HG02798 (cell line): ENCODE measurements at regions not wholly inside any gene's neighbourhood (a gene's known extent, or its start where the extent isn't known, plus 50 kb on each side); places are given as distances from the start of the nearest gene placed in this dataset.

ENCODE experiments used
- ATAC-seq: cut with Tn5 transposase; IDR thresholded peaks from one replicate; pipeline ENCODE4 v1.9.1; 2021; ENCODE audit warnings: mild to moderate bottlenecking; ENCODE audit not compliant: unreplicated experiment, poor library complexity

GRCh38 chr2:43109261-43109743, 117.1 kb downstream of the ZFP36L2 start:
- ATAC-seq = no peak

- no peak for ATAC-seq
These were observed 118.7 kb downstream of the ZFP36L2 start for GRCh38 chr2:43107679-43108078.

- ATAC-seq = no peak
These were observed 119.6 kb downstream of the ZFP36L2 start for GRCh38 chr2:43106559-43107527.

- ATAC-seq = peak; percentile 57
These were observed 120.5 kb downstream of the ZFP36L2 start for GRCh38 chr2:43105586-43106558.

- ATAC-seq = no peak
These were observed 121.6 kb downstream of the ZFP36L2 start for GRCh38 chr2:43104763-43105162.

- no peak for ATAC-seq
These were observed 122.3 kb downstream of the ZFP36L2 start for GRCh38 chr2:43104106-43104505.

- no peak for ATAC-seq
These were observed 123.4 kb downstream of the ZFP36L2 start for GRCh38 chr2:43103093-43103404.

GRCh38 chr2:43102366-43103092, 123.9 kb downstream of the ZFP36L2 start:
- no peak for ATAC-seq

- ATAC-seq = no peak
These were observed 124.7 kb downstream of the ZFP36L2 start for GRCh38 chr2:43101751-43102150.

- ATAC-seq = no peak
These were observed 125.3 kb downstream of the ZFP36L2 start for GRCh38 chr2:43100883-43101662.

- no peak for ATAC-seq
These were observed 126.0 kb downstream of the ZFP36L2 start for GRCh38 chr2:43100362-43100882.

GRCh38 chr2:43099797-43100196, 126.6 kb downstream of the ZFP36L2 start:
- ATAC-seq = no peak

GRCh38 chr2:43098539-43098938, 127.9 kb downstream of the ZFP36L2 start:
- ATAC-seq = no peak

- ATAC-seq = no peak
These were observed 128.6 kb downstream of the ZFP36L2 start for GRCh38 chr2:43097644-43098408.

GRCh38 chr2:43095533-43096295, 130.7 kb downstream of the ZFP36L2 start:
- ATAC-seq = no peak

GRCh38 chr2:43092520-43093179, 133.8 kb downstream of the ZFP36L2 start:
- no peak for ATAC-seq

- no peak for ATAC-seq
These were observed 136.1 kb downstream of the ZFP36L2 start for GRCh38 chr2:43090317-43090716.
